Esophagus muscularis mucosa (tissue), 4 donors: ENCODE measurements at regions not wholly inside any gene's neighbourhood (a gene's known extent, or its start where the extent isn't known, plus 50 kb on each side); places are given as distances from the start of the nearest gene placed in this dataset.

Experiments used
- CTCF ChIP-seq, 3 experiments: fragments of 200-600 bp in 2 of 3; fragments of 450-650 bp in 1 of 3; sonication (generic) in 2 of 3; IDR thresholded peaks; one replicate each; pipeline ENCODE4 v1.5.1; 2017 to 2019; ENCODE audit warnings: antibody characterized with exemption in 3 of 3, mild to moderate bottlenecking in 2 of 3, moderate library complexity in 1 of 3
- EP300 ChIP-seq: sonication (generic); formaldehyde crosslinking; IDR thresholded peaks from one replicate; pipeline ENCODE4 v1.6.1; 2017; ENCODE audit warnings: antibody characterized with exemption
- POLR2A ChIP-seq: fragments of 450-650 bp; IDR thresholded peaks from one replicate; pipeline ENCODE4 v1.6.1; 2017; ENCODE audit warnings: antibody characterized with exemption, moderate library complexity, mild to moderate bottlenecking, low read depth

GRCh38 chr7:156466272-156466671, 174.3 kb upstream of the RNF32 start:
- TF ChIP-seq CTCF (IDR thresholded peaks at IDR 0.05) (no peak), POLR2A (no peak), EP300 (no peak)
